NT2/D1 (cell line): ENCODE measurements at regions not wholly inside any gene's neighbourhood (a gene's known extent, or its start where the extent isn't known, plus 50 kb on each side); places are given as distances from the start of the nearest gene placed in this dataset.

Experiments used
- SUZ12 ChIP-seq: IDR thresholded peaks from 2 replicates; pipeline ENCODE4 v1.6.1; 2011; ENCODE audit not compliant: insufficient read length, insufficient read depth; ENCODE audit errors: extremely low read depth
- YY1 ChIP-seq: IDR thresholded peaks from 2 replicates; pipeline ENCODE4 v1.6.1; 2011; ENCODE audit not compliant: insufficient read length, insufficient read depth
- ZNF274 ChIP-seq: IDR thresholded peaks from 2 replicates; pipeline ENCODE4 v1.6.1; 2011; ENCODE audit warnings: mild to moderate bottlenecking, low read depth, low read length

- TF ChIP-seq YY1 = no peak
- TF ChIP-seq ZNF274 = no peak
- TF ChIP-seq SUZ12 = no peak
These were observed 125.8 kb downstream of the BOD1 start for GRCh38 chr5:173490681-173491080.
